HG03280 (cell line): ENCODE measurements at regions not wholly inside any gene's neighbourhood (a gene's known extent, or its start where the extent isn't known, plus 50 kb on each side); places are given as distances from the start of the nearest gene placed in this dataset.
A peak's percentile ranks its signal among the peaks of the same experiment; 100 is the strongest.
"Not testable (repeated sequence)": the region's sequence is repeated elsewhere in the genome, so short reads cannot be mapped to it uniquely, and the experiment has no call there.

Experiments used
- ATAC-seq: cut with Tn5 transposase; IDR thresholded peaks from one replicate; pipeline ENCODE4 v1.9.1; 2021; ENCODE audit warnings: mild to moderate bottlenecking, moderate library complexity; ENCODE audit not compliant: unreplicated experiment

- ATAC-seq: no peak
Measured at GRCh38 chr10:16116404-16117304, 256.3 kb upstream of the MINDY3 start.

- no peak for ATAC-seq
Measured at GRCh38 chr10:16117305-16117695, 257.0 kb upstream of the MINDY3 start.

- no peak for ATAC-seq
Measured at GRCh38 chr10:16119445-16119844, 259.1 kb upstream of the MINDY3 start.

- no peak for ATAC-seq
Measured at GRCh38 chr10:16120563-16120962, 260.3 kb upstream of the MINDY3 start.

- no peak for ATAC-seq
Measured at GRCh38 chr10:16141499-16141898, 281.2 kb upstream of the MINDY3 start.

GRCh38 chr10:16146993-16147392 lies 286.7 kb upstream of the MINDY3 start:
- ATAC-seq: no peak

- ATAC-seq: no peak
Measured at GRCh38 chr10:16155834-16156233, 281.0 kb upstream of the PTER start.

- ATAC-seq: no peak
Measured at GRCh38 chr10:16156681-16157080, 280.1 kb upstream of the PTER start.

GRCh38 chr10:16165067-16165466 lies 271.7 kb upstream of the PTER start:
- not testable (repeated sequence) for ATAC-seq

- no peak for ATAC-seq
Measured at GRCh38 chr10:16182144-16182543, 254.7 kb upstream of the PTER start.

GRCh38 chr10:16182688-16183087 lies 254.1 kb upstream of the PTER start:
- ATAC-seq: no peak

- ATAC-seq: no peak
Measured at GRCh38 chr10:16184096-16184597, 252.7 kb upstream of the PTER start.

- ATAC-seq: no peak
Measured at GRCh38 chr10:16184906-16185305, 251.9 kb upstream of the PTER start.

GRCh38 chr10:16186564-16186963 lies 250.2 kb upstream of the PTER start:
- ATAC-seq: no peak

- no peak for ATAC-seq
Measured at GRCh38 chr10:16187161-16187560, 249.6 kb upstream of the PTER start.

GRCh38 chr10:16192337-16192736 lies 244.5 kb upstream of the PTER start:
- no peak for ATAC-seq

GRCh38 chr10:16193241-16193640 lies 243.6 kb upstream of the PTER start:
- ATAC-seq: no peak

GRCh38 chr10:16195178-16195769 lies 241.5 kb upstream of the PTER start:
- ATAC-seq: peak; percentile 67

GRCh38 chr10:16195894-16196293 lies 240.9 kb upstream of the PTER start:
- no peak for ATAC-seq

GRCh38 chr10:16199216-16199615 lies 237.6 kb upstream of the PTER start:
- ATAC-seq: no peak

GRCh38 chr10:16223618-16224017 lies 213.2 kb upstream of the PTER start:
- not testable (repeated sequence) for ATAC-seq

GRCh38 chr10:16227674-16228073 lies 209.1 kb upstream of the PTER start:
- no peak for ATAC-seq
